Testis (tissue), 2 donors: ENCODE measurements at regions not wholly inside any gene's neighbourhood (a gene's known extent, or its start where the extent isn't known, plus 50 kb on each side); places are given as distances from the start of the nearest gene placed in this dataset.

ENCODE experiments used
- DNase-seq: peaks from one replicate; pipeline ENCODE4 v3.0.0-alpha.2; 2019
- H3K27ac ChIP-seq, 2 donors: fragments of 200-600 bp; sonication (generic); one replicate each; pipeline ENCODE4 v1.5.1; 2019
- H3K27me3 ChIP-seq: fragments of 200-600 bp; sonication (generic); one replicate; pipeline ENCODE4 v1.5.1; 2019
- H3K36me3 ChIP-seq: fragments of 200-600 bp; sonication (generic); one replicate; pipeline ENCODE4 v1.5.1; 2017; ENCODE audit warnings: low read depth; ENCODE audit errors: missing control alignments
- H3K4me1 ChIP-seq: fragments of 200-600 bp; sonication (generic); one replicate; pipeline ENCODE4 v1.5.1; 2019
- H3K4me3 ChIP-seq, 2 donors: fragments of 200-600 bp; sonication (generic); one replicate each; pipeline ENCODE4 v1.5.1; 2017 to 2019
- H3K9me3 ChIP-seq: fragments of 200-600 bp; sonication (generic); one replicate; pipeline ENCODE4 v1.5.1; 2017
- POLR2A ChIP-seq: fragments of 450-650 bp; IDR thresholded peaks from one replicate; pipeline ENCODE4 v1.6.1; 2017; ENCODE audit warnings: antibody characterized with exemption, mild to moderate bottlenecking, moderate library complexity
- WGBS, 2 donors: methylation state at CpG; one replicate each; pipeline ENCODE4 v1.1.5; 2018; 5-methylcytosine and 5-hydroxymethylcytosine counted together
- intact Hi-C: fragments of 100-400 bp; cut with DNase I; formaldehyde crosslinking; loops from one replicate; pipeline ENCODE4 v1.15.1; 2023; ENCODE audit warnings: low total_unique reads
- TF ChIP-seq, protein P1 (sequence below), 3 experiments: fragments of 450-650 bp in 2 of 3; fragments of 200-600 bp in 1 of 3; sonication (generic) in 1 of 3; IDR thresholded peaks; one replicate each; pipeline ENCODE4 v1.5.1; 2016 to 2019; ENCODE audit warnings: antibody characterized with exemption in 3 of 3, mild to moderate bottlenecking in 2 of 3, moderate library complexity in 1 of 3

GRCh38 chr5:116789522-116789921 lies 214.9 kb upstream of the SEMA6A start:
- DNase-seq = no peak
- 82 to 91% methylated on average over 1 of the region's 1 CpG for WGBS, 2 donors
- Histone ChIP-seq H3K4me3 (no peak overlapping the region), H3K4me1 (no peaks in the 10 kb centered on the region), H3K36me3 (no peaks in the 10 kb centered on the region), H3K27ac (no peak overlapping the region), H3K9me3 (no peaks in the 10 kb centered on the region), H3K27me3 (no peaks in the 10 kb centered on the region)
- TF ChIP-seq POLR2A = no peak
- TF ChIP-seq, protein P1, sequence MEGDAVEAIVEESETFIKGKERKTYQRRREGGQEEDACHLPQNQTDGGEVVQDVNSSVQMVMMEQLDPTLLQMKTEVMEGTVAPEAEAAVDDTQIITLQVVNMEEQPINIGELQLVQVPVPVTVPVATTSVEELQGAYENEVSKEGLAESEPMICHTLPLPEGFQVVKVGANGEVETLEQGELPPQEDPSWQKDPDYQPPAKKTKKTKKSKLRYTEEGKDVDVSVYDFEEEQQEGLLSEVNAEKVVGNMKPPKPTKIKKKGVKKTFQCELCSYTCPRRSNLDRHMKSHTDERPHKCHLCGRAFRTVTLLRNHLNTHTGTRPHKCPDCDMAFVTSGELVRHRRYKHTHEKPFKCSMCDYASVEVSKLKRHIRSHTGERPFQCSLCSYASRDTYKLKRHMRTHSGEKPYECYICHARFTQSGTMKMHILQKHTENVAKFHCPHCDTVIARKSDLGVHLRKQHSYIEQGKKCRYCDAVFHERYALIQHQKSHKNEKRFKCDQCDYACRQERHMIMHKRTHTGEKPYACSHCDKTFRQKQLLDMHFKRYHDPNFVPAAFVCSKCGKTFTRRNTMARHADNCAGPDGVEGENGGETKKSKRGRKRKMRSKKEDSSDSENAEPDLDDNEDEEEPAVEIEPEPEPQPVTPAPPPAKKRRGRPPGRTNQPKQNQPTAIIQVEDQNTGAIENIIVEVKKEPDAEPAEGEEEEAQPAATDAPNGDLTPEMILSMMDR (IDR thresholded peaks at IDR 0.05) = no peak
- intact Hi-C loops = no loop called here

GRCh38 chr5:116788851-116789403 lies 214.3 kb upstream of the SEMA6A start:
- no peaks in the 10 kb centered on the region for H3K9me3 ChIP-seq
- WGBS, 2 donors = 64 to 68% methylated on average over 4 of the region's 4 CpGs
- TF ChIP-seq, protein P1 (IDR thresholded peaks at IDR 0.05) = no peak
- no peak for TF ChIP-seq POLR2A
- H3K27me3 ChIP-seq = no peaks in the 10 kb centered on the region
- DNase-seq = no peak
- intact Hi-C loops = no loop called here
- H3K36me3 ChIP-seq = no peaks in the 10 kb centered on the region
- no peak overlapping the region for H3K4me3 ChIP-seq
- no peaks in the 10 kb centered on the region for H3K4me1 ChIP-seq
- H3K27ac ChIP-seq = no peak overlapping the region

- Histone ChIP-seq H3K4me1 (no peaks in the 10 kb centered on the region), H3K27me3 (no peaks in the 10 kb centered on the region), H3K4me3 (no peak overlapping the region), H3K36me3 (no peaks in the 10 kb centered on the region), H3K9me3 (no peaks in the 10 kb centered on the region), H3K27ac (no peak overlapping the region)
- DNase-seq = no peak
- 87 to 98% methylated on average over 2 of the region's 2 CpGs for WGBS, 2 donors
- intact Hi-C loops = no loop called here
- TF ChIP-seq, protein P1 (IDR thresholded peaks at IDR 0.05) = no peak
- no peak for TF ChIP-seq POLR2A
Observed at GRCh38 chr5:116787570-116787969, 212.9 kb upstream of the SEMA6A start.

- TF ChIP-seq, protein P1 (IDR thresholded peaks at IDR 0.05) = no peak
- no peak for TF ChIP-seq POLR2A
- WGBS, 2 donors = 78 to 83% methylated on average over 4 of the region's 4 CpGs
- Histone ChIP-seq H3K27ac (no peak overlapping the region), H3K36me3 (no peaks in the 10 kb centered on the region), H3K4me3 (no peak overlapping the region), H3K27me3 (no peaks in the 10 kb centered on the region), H3K4me1 (no peaks in the 10 kb centered on the region), H3K9me3 (no peaks in the 10 kb centered on the region)
- intact Hi-C loops = no loop called here
- no peak for DNase-seq
Observed at GRCh38 chr5:116785106-116785505, 210.5 kb upstream of the SEMA6A start.

- H3K4me3 ChIP-seq = no peak overlapping the region
- 74 to 77% methylated on average over 6 of the region's 6 CpGs for WGBS, 2 donors
- no peak for DNase-seq
- no peaks in the 10 kb centered on the region for H3K36me3 ChIP-seq
- intact Hi-C loops = no loop called here
- H3K27ac ChIP-seq = no peak overlapping the region
- TF ChIP-seq POLR2A = no peak
- TF ChIP-seq, protein P1 (IDR thresholded peaks at IDR 0.05) = no peak
- H3K4me1 ChIP-seq = peaks cover 9% of the 10 kb centered on the region
- no peaks in the 10 kb centered on the region for H3K27me3 ChIP-seq
- no peaks in the 10 kb centered on the region for H3K9me3 ChIP-seq
Observed at GRCh38 chr5:116779846-116780245, 205.2 kb upstream of the SEMA6A start.
